ENCODE measurements at regions not wholly inside any gene's neighbourhood (a gene's known extent, or its start where the extent isn't known, plus 50 kb on each side); places are given as distances from the start of the nearest gene placed in this dataset.

- TF ChIP-seq CTCF (IDR thresholded peaks at IDR 0.05) (no peak), ZFX (IDR thresholded peaks at IDR 0.05; ENCODE audit: borderline replicate concordance) (no peak)
Measured at GRCh38 chr7:111663771-111664170, 101.5 kb upstream of the IMMP2L start.

Data from 22Rv1 (cell line).